Thymus (tissue), 11 donors: ENCODE measurements at regions not wholly inside any gene's neighbourhood (a gene's known extent, or its start where the extent isn't known, plus 50 kb on each side); places are given as distances from the start of the nearest gene placed in this dataset.
"Not testable (repeated sequence)": the region's sequence is repeated elsewhere in the genome, so short reads cannot be mapped to it uniquely, and the experiment has no call there.

Experiments
- DNase-seq, 9 donors: peaks; one replicate each; pipeline ENCODE4 v3.0.0-alpha.2; 2013; ENCODE audit warnings: low spot score in 9 of 9, low read depth in 6 of 9, missing footprints in 1 of 9
- H3K27ac ChIP-seq, 2 donors: one replicate each; pipeline ENCODE4 v1.5.1; 2013; ENCODE audit warnings: control low read depth in 1 of 2, low read depth in 1 of 2, low read length in 1 of 2, mild to moderate bottlenecking in 1 of 2, moderate library complexity in 1 of 2
- H3K27me3 ChIP-seq, 2 donors: one replicate each; pipeline ENCODE4 v1.5.1; 2013; ENCODE audit warnings: low read length in 1 of 2; ENCODE audit not compliant: control insufficient read depth in 2 of 2, insufficient read depth in 1 of 2
- H3K36me3 ChIP-seq, 2 donors: one replicate each; pipeline ENCODE4 v1.5.1; 2013; ENCODE audit warnings: low read length in 1 of 2, mild to moderate bottlenecking in 1 of 2, moderate library complexity in 1 of 2; ENCODE audit not compliant: control insufficient read depth in 2 of 2, insufficient read depth in 2 of 2
- H3K4me1 ChIP-seq, 2 donors: one replicate each; pipeline ENCODE4 v1.5.1; 2013; ENCODE audit warnings: low read length in 2 of 2; ENCODE audit not compliant: control insufficient read depth in 2 of 2, insufficient read depth in 2 of 2
- H3K4me3 ChIP-seq, 2 donors: one replicate each; pipeline ENCODE4 v1.5.1; 2013; ENCODE audit warnings: low read length in 2 of 2, control low read depth in 1 of 2, mild to moderate bottlenecking in 1 of 2
- H3K9me3 ChIP-seq, 2 donors: one replicate each; pipeline ENCODE4 v1.5.1; 2013; ENCODE audit warnings: low read length in 1 of 2, mild to moderate bottlenecking in 1 of 2; ENCODE audit not compliant: control insufficient read depth in 2 of 2, insufficient read depth in 1 of 2
- WGBS: extraction: QIAGEN DNeasy Blood & Tissue Kit; methylation state at CpG from one replicate; pipeline ENCODE4 v1.1.7; 2013; 5-methylcytosine and 5-hydroxymethylcytosine counted together
- donor health status: healthy.

DNA sequence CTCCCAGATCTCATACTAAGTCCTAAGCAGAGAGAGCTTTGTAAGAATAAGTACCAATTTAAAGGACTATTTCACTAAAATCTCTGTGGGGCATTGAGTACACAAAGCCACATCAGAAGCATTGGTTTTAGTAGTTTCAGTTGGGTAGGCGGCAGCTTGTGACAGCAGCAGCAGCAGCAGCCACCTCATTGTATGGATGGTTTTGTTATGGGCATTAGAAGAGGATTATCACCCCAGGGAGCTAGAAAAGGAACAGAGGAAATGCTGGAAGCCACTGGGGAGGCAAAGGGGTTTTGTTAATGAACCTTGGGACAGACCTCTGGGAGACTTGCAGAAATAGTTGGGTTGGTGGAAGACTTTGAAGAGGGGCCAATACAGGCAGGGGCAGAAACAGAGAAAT lies 93.9 kb upstream of the FRMPD3 start:
- WGBS, result 63% methylated on average over 1 of the region's 1 CpG
- Histone ChIP-seq H3K4me1 (no peaks in the 10 kb centered on the region), H3K4me3 (no peak overlapping the region), H3K27ac (no peak overlapping the region), H3K27me3 (no peaks in the 10 kb centered on the region), H3K36me3 (no peaks in the 10 kb centered on the region), H3K9me3 (no peaks in the 10 kb centered on the region)
- DNase-seq, result no peak

DNA sequence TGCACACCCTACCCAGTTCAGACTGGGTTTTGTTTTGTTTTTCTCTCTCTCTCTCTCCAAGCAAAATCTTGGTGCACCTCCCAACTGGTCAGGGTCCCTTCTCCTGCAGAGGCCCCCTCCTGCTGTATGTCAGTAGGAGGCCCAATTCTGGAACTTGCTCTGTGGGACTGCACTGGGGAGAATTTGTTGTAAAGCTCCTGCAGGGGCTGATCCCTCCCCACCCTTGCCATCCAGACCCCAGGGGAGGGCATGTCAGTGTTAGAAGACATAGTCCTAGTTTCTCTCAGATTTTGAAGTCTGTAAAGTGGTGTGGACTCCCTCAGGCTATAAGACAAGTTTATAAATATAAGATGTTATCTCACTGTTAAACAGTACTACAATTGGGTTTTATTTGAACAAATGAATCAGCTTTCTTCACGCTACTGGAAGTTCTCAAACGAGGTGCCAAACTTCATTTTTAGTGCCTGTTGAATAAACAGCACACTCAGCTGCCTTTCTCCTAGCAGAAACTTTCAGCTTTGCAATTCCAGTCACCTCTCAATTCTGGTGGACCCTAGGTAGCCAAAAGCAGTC lies 88.6 kb upstream of the FRMPD3 start:
- Histone ChIP-seq H3K9me3 (no peaks in the 10 kb centered on the region), H3K36me3 (no peaks in the 10 kb centered on the region), H3K27me3 (no peaks in the 10 kb centered on the region), H3K27ac (no peak overlapping the region), H3K4me1 (no peaks in the 10 kb centered on the region), H3K4me3 (no peak overlapping the region)
- DNase-seq, result no peak
- WGBS, result 77% methylated on average over 2 of the region's 2 CpGs

DNA sequence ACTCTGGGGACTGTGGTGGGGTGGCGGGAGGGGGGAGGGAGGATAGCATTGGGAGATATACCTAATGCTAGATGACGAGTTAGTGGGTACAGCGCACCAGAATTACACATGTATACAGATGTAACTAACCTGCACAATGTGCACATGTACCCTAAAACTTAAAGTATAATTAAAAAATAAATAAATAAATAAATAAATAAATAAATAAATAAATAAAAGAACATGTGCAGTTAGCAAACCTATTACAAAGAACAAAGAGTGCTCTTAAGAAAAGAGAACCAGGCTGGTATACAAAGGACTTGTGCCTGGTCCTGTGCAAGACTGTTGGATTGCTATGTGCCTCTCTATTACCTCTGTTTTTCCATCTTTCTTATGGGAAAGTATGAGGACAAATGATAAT lies 79.3 kb upstream of the FRMPD3 start:
- not testable (repeated sequence) for H3K4me3 ChIP-seq, H3K27ac ChIP-seq, H3K9me3 ChIP-seq, DNase-seq, H3K27me3 ChIP-seq, H3K4me1 ChIP-seq, H3K36me3 ChIP-seq
- 67% methylated on average over 3 of the region's 3 CpGs for WGBS

DNA sequence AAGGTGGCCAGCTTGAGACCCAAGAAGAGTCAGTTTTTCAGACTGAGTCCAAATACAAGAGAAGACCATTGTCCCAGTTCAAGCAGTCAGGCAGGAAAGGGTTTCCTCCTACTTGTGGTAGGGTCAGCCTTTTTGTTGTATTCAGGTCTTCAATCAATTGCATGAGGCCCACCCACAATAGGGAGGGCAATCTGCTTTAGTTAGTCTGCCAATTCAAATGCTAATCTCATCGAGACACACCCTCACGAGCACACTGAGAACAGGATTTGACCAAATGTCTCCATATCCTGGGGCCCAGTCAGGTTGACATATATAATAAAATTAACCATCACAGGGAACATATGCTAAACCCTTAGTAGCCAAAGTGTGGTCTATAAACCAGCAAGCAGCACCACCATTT lies 75.3 kb upstream of the FRMPD3 start:
- Histone ChIP-seq H3K27ac (no peak overlapping the region), H3K27me3 (no peaks in the 10 kb centered on the region), H3K9me3 (no peaks in the 10 kb centered on the region), H3K4me1 (no peaks in the 10 kb centered on the region), H3K4me3 (no peak overlapping the region), H3K36me3 (no peaks in the 10 kb centered on the region)
- no peak for DNase-seq
- 89% methylated on average over 2 of the region's 2 CpGs for WGBS

DNA sequence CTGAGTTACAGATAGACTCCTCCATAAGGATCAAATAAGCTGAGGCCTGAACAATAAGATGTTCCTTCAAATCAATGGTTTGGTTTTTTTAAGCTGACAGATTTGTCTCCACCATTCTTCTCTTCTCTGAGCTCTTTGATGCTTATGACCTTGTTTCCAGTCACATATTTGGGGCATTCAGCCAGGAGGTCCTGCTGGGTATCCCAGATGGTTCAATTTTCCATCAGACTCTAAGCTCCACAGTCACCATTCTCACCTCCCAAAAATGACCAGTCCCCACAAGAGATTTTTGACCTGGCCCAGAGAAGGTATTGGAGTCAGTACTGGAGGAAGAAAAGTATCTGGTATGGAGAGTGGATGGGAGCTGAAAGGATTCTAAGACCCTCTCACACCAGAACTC lies 74.6 kb upstream of the FRMPD3 start:
- H3K27me3 ChIP-seq, result no peaks in the 10 kb centered on the region
- no peak for DNase-seq
- H3K27ac ChIP-seq, result no peak overlapping the region
- no peaks in the 10 kb centered on the region for H3K4me1 ChIP-seq
- no peaks in the 10 kb centered on the region for H3K36me3 ChIP-seq
- H3K9me3 ChIP-seq, result no peaks in the 10 kb centered on the region
- H3K4me3 ChIP-seq, result no peak overlapping the region

DNA sequence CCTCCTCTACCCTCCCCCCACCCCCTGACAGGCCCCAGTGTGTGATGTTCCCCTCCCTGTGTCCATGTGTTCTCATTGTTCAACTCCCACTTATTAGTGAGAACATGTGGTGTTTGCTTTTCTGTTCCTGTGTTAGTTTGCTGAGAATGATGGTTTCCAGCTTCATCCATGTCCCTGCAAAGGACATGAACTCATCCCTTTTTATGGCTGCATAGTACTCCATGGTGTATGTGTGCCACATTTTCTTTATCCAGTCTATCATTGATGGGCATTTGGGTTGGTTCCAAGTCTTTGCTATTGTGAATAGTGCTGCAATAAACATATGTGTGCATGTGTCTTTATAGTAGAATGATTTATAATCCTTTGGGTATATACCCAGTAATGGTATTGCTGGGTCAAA lies 73.3 kb upstream of the FRMPD3 start:
- H3K27me3 ChIP-seq, H3K27ac ChIP-seq, H3K9me3 ChIP-seq, H3K4me3 ChIP-seq, H3K36me3 ChIP-seq, H3K4me1 ChIP-seq, DNase-seq: not testable (repeated sequence)

DNA sequence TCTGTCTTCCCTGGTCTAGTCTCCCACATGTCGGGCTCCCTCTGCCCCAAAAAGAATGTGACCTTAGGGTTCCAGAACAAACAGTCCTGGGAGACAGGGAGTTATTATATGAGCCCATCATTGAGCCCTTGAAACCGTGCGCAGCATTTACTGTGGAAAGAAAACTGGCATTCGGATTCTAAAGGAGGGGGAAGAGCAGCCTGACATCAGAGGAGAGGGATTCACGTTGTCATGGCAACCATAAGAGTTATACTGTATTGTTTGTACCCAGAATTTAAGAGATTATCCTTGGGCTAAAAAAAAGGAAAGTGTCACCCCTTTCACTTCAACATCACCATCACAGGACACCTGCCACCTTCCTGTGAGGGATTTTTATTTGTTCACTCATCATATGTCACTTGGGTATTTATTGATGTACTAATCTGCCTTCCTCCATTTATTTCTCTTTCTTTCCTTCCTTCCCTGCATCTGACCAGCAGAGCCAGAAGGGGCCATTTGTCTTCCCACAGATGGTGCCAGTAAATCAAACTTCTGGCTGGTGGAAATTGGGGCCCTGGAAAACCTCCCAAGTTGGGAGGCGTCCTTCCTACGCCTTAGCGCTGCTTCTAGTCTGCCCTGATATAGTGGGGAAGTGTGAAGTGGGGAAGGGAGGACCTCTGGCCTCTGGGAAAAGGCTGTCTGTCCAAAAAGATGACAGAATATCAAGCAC lies 64.9 kb upstream of the FRMPD3 start:
- DNase-seq, result no peak
- Histone ChIP-seq H3K36me3 (no peaks in the 10 kb centered on the region), H3K9me3 (no peaks in the 10 kb centered on the region), H3K4me1 (no peaks in the 10 kb centered on the region), H3K27ac (no peak overlapping the region), H3K27me3 (no peaks in the 10 kb centered on the region), H3K4me3 (no peak overlapping the region)
- 72% methylated on average over 8 of the region's 8 CpGs for WGBS

DNA sequence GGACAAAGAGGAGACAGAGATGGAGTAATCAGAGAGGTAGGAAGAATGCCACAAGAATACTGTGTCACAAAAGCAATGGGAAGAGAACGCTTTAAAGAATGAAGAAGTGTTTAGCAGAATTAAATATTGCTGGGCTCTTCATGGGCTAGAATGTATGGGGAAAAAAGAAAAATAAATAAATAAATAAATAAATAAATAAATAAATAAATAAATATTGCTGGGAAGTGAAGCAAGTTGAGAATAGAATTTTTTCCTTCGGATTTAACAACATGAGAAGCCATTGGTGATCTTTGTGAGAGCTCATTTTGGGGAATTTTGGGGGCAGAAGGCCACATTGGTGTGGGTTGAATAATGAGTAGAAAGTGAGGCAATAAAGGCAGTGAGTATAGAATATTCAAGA lies 59.7 kb upstream of the FRMPD3 start:
- WGBS, result 94% methylated on average over 2 of the region's 2 CpGs
- DNase-seq, result no peak
- Histone ChIP-seq H3K27ac (no peak overlapping the region), H3K36me3 (no peaks in the 10 kb centered on the region), H3K4me3 (no peak overlapping the region), H3K27me3 (no peaks in the 10 kb centered on the region), H3K9me3 (no peaks in the 10 kb centered on the region), H3K4me1 (no peaks in the 10 kb centered on the region)

DNA sequence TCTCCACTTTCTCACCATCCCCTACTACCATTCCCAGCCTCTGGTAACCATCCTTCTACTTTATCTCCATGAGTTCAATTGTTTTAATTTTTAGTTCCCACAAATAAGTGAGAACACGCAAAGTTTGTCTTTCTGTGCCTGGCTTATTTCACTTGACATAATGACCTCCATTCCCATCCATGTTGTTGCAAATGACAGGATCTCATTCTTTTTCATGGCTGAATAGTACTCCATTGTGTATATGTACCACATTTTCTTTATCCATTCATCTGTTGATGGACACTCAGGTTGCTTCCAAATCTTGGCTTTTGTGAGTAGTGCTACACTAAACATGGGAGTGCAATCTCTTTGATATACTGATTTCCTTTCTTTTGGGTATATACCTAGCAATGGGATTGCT lies 55.8 kb upstream of the FRMPD3 start:
- 96% methylated on average over 1 of the region's 1 CpG for WGBS
- H3K4me3 ChIP-seq, H3K27me3 ChIP-seq, H3K36me3 ChIP-seq, H3K27ac ChIP-seq, H3K9me3 ChIP-seq, DNase-seq, H3K4me1 ChIP-seq: not testable (repeated sequence)
